ENCODE measurements at regions not wholly inside any gene's neighbourhood (a gene's known extent, or its start where the extent isn't known, plus 50 kb on each side); places are given as distances from the start of the nearest gene placed in this dataset.

DNA sequence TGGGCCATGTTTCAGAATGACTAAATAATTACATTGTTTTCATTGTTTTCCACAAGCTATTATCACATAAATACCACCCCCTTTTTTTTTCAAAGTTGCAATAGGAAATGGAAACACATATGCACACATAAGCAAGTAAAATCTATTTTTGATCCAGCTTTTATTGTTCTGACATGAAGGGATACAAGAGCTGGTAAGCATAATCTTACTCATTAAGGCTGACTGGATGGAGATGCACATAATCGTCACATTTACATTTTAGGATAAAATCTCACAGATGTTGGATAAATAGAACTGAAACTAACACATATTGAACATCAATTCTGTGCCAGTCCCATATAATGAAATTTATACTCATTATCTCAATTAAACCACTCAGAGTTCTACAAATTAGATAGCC is 84.5 kb upstream of the CHRM2 start (continued):
- no peak for TF ChIP-seq TAF7 (optimal IDR thresholded peaks at IDR 0.05; ENCODE audit: borderline replicate concordance, low read depth, low read length)

- Histone ChIP-seq H3K36me3 (ENCODE audit: control insufficient read depth in 2 of 4, insufficient read depth in 4 of 4, low read length in 3 of 4) (no peaks in the 10 kb centered on the region; a peak in 1 of 8 replicates), H4K91ac (replicated peaks; ENCODE audit: insufficient read length, low read length) (no peak overlapping the region), H3K14ac (ENCODE audit: insufficient read length) (no peak overlapping the region), H3K4me3 (ENCODE audit: extremely low read depth in 1 of 4, insufficient read depth in 2 of 4, low read depth in 3 of 4, low read length in 4 of 4) (no peak overlapping the region), H2BK120ac (replicated peaks; ENCODE audit: low read depth, low read length) (no peak overlapping the region), H3K23ac (ENCODE audit: insufficient read length) (no peak overlapping the region), H3K9me3 (ENCODE audit: insufficient read depth in 2 of 2, low read depth in 1 of 2, low read length in 1 of 2) (peaks cover 9 to 11% of the 10 kb centered on the region in 2 experiments; a peak in 2 of 4 replicates), H3K56ac (replicated peaks; ENCODE audit: insufficient read length, low read depth, low read length) (no peak overlapping the region), H2BK12ac (ENCODE audit: low read depth, low read length) (no peak overlapping the region), H2BK20ac (ENCODE audit: low read length) (no peak overlapping the region), H3K4me2 (ENCODE audit: insufficient read depth in 1 of 2, low read depth in 2 of 2, low read length in 2 of 2) (no peak overlapping the region), H2BK15ac (ENCODE audit: low read length) (no peak overlapping the region), H3K18ac (ENCODE audit: extremely low read depth, low read length) (no peak overlapping the region), H2BK5ac (ENCODE audit: low read depth, low read length) (no peak overlapping the region), H4K8ac (ENCODE audit: extremely low read depth, insufficient read depth, low read length) (no peak overlapping the region), H3K4ac (replicated peaks; ENCODE audit: insufficient read length, low read depth, low read length) (no peak overlapping the region), H3K23me2 (ENCODE audit: low read depth, low read length) (no peaks in the 10 kb centered on the region), H3K79me2 (ENCODE audit: control insufficient read depth in 1 of 2, insufficient read depth in 2 of 2, low read length in 2 of 2) (no peaks in the 10 kb centered on the region), H3K27me3 (replicated peaks in 1 of 4; ENCODE audit: control insufficient read depth in 3 of 4, extremely low read depth in 1 of 4, insufficient read depth in 3 of 4, low read length in 3 of 4) (no peaks in the 10 kb centered on the region), H2AFZ (ENCODE audit: low read length) (no peak overlapping the region), H3K9ac (replicated peaks in 1 of 4; ENCODE audit: extremely low read depth in 1 of 4, low read depth in 3 of 4, low read length in 3 of 4) (no peak overlapping the region), H3K79me1 (ENCODE audit: low read depth, low read length) (no peaks in the 10 kb centered on the region), H4K20me1 (replicated peaks in 1 of 2; ENCODE audit: control insufficient read depth in 1 of 2, insufficient read depth in 2 of 2, low read length in 2 of 2) (no peaks in the 10 kb centered on the region), H2AK5ac (ENCODE audit: low read depth, low read length) (no peak overlapping the region), H3K27ac (ENCODE audit: low read depth, low read length) (no peak overlapping the region), H3K4me1 (replicated peaks in 1 of 4; ENCODE audit: control insufficient read depth in 3 of 4, insufficient read depth in 4 of 4, low read length in 3 of 4) (no peaks in the 10 kb centered on the region), H4K5ac (ENCODE audit: insufficient read length, low read depth, low read length) (no peak overlapping the region)
- no peak for DNase-seq (ENCODE audit: low read depth in 1 of 2, low spot score in 2 of 2)
- CTCF ChIA-PET (ENCODE audit: partially characterized antibody), result no interaction called here
- FAIRE-seq, result no peak
- no peak for TF ChIP-seq TAF7 (optimal IDR thresholded peaks at IDR 0.05; ENCODE audit: borderline replicate concordance, low read depth, low read length)
- TF ChIP-seq ATF2 (IDR thresholded peaks at IDR 0.05; ENCODE audit: low read length), result no peak
- no peak for TF ChIP-seq EZH2 (IDR thresholded peaks at IDR 0.05; ENCODE audit: low read depth, low read length, severe bottlenecking)
- TF ChIP-seq POLR2AphosphoS5 (IDR thresholded peaks at IDR 0.05; ENCODE audit: low read depth, low read length), result no peak
- no peak for TF ChIP-seq BRCA1 (IDR thresholded peaks at IDR 0.05; ENCODE audit: low read depth, low read length)
- TF ChIP-seq KDM1A (IDR thresholded peaks at IDR 0.05; ENCODE audit: borderline replicate concordance, low read length), result no peak
- TF ChIP-seq CEBPB (IDR thresholded peaks at IDR 0.05; ENCODE audit: low read depth, low read length), result no peak
- no peak for TF ChIP-seq NANOG (IDR thresholded peaks at IDR 0.05; ENCODE audit: insufficient read depth, low read depth, low read length, poor library complexity, severe bottlenecking)
- 89% methylated on average over 3 of the region's 3 CpGs; no CpG with 5 or more reads in 1 of the 2 experiments for WGBS, 2 experiments (ENCODE audit: extremely low coverage in 1 of 2, insufficient coverage in 1 of 2, insufficient read length in 1 of 2, insufficient replicate concordance in 2 of 2, low coverage in 1 of 2, low lambda C conversion rate in 2 of 2, missing lambda C conversion rate in 1 of 2)
- POLR2A ChIA-PET (ENCODE audit: partially characterized antibody), result no interaction called here
These were observed 126.5 kb upstream of the CHRM2 start for GRCh38 chr7:136741941-136742340.
